GM21786 (cell line): ENCODE measurements at regions not wholly inside any gene's neighbourhood (a gene's known extent, or its start where the extent isn't known, plus 50 kb on each side); places are given as distances from the start of the nearest gene placed in this dataset.
"Not testable (repeated sequence)": the region's sequence is repeated elsewhere in the genome, so short reads cannot be mapped to it uniquely, and the experiment has no call there.

ENCODE experiments used
- ATAC-seq: cut with Tn5 transposase; IDR thresholded peaks from one replicate; pipeline ENCODE4 v1.9.1; 2021; ENCODE audit not compliant: unreplicated experiment

GRCh38 chr18:55763298-55763697 is 175.3 kb upstream of the TCF4 start:
- no peak for ATAC-seq

DNA sequence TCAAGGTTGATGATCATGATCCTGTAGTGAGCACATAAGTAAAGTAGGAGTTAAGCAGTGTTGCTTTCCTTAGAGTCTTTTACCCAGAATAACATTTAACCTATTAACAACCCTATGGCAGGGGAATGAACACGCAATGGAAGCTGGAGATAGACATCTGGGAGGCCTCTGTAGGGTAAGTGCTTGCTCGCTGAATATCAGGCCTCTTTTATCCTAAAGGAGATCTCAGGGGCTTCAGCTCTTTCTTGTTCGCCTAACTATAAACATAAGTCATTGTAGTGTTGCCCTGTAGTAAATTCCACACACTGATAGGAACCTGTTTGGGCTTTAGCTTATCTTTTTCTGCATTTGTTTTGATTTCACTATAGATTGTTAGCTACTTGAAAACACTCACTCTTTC is 174.4 kb upstream of the TCF4 start:
- ATAC-seq = no peak

GRCh38 chr18:55753643-55754263 is 165.8 kb upstream of the TCF4 start:
- ATAC-seq = no peak

GRCh38 chr18:55751476-55751875 is 163.5 kb upstream of the TCF4 start:
- no peak for ATAC-seq

- ATAC-seq = no peak
Measured at GRCh38 chr18:55748227-55748738, 160.3 kb upstream of the TCF4 start.

DNA sequence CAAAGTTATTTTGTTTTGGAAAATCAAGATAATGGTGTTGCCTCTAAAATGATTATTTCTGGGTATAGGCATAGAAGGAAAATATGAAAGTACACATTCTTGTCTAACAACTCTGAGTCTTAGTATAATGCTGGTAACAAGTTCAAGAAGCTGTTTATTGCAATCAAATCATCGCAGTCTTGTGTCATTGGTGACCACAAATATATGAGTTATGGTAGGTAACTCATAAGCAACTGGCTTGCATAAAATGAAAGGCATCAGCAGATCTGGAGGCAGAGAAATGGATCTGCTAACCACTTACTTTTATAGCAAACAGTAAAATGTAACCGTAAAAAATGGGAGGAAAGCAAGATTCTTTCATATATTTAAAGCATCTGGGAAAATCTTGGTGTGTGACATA is 156.2 kb upstream of the TCF4 start:
- no peak for ATAC-seq

GRCh38 chr18:55743736-55744135 is 155.7 kb upstream of the TCF4 start:
- no peak for ATAC-seq

DNA sequence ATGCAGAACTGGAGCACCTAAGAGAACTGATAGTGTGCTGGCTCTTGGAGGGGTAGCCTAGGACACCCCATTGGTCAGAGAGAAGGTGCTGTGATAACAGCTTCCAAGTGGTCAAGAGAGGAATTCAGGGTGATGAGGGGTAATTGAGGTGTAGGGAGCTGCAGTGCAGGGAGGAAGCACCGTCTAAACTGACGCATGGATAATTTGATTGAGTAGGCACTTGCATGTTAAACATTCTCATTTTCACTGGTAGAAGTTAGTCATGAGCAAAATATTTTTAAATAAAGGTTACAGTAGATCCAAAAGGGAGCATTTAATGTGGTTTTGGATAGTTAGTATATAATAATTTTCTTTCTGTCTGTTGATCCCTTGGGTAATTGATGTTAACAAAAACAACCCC is 155.1 kb upstream of the TCF4 start:
- no peak for ATAC-seq

- ATAC-seq = no peak
Measured at GRCh38 chr18:55739488-55739887, 151.5 kb upstream of the TCF4 start.

DNA sequence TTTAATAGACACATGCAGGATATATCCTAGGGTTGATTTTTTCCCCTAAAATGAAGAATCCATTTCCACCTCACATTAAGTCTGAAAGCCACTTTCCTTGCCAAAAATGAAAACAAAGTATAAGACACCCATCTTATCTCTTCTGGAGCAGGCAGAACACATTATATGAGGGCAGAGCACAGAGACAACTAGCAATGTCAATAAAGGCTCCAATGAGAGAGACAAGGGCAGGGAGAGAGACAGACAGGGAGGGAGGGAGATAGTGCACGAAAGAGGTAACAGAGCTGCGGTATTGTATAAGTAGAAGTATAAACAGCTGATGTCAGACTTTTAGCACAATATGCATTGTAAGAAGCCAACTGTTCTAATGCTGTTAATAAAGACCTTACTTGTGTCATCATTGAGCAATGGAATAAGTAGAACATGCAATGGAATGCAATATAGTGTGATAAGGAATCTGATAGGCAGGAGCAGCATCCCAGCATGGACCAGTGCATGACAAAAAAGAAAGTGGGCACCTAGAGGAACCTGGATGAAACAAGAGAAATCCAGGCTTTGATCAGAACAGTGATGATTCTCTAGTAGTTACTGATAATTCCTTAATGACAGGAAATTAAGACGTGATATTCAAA is 150.6 kb upstream of the TCF4 start:
- no peak for ATAC-seq

GRCh38 chr18:55737781-55738468 is 149.9 kb upstream of the TCF4 start:
- no peak for ATAC-seq

GRCh38 chr18:55737266-55737665 is 149.3 kb upstream of the TCF4 start:
- no peak for ATAC-seq

- ATAC-seq = no peak
Measured at GRCh38 chr18:55735969-55736368, 148.0 kb upstream of the TCF4 start.

- no peak for ATAC-seq
Measured at GRCh38 chr18:55735199-55735855, 147.3 kb upstream of the TCF4 start.

DNA sequence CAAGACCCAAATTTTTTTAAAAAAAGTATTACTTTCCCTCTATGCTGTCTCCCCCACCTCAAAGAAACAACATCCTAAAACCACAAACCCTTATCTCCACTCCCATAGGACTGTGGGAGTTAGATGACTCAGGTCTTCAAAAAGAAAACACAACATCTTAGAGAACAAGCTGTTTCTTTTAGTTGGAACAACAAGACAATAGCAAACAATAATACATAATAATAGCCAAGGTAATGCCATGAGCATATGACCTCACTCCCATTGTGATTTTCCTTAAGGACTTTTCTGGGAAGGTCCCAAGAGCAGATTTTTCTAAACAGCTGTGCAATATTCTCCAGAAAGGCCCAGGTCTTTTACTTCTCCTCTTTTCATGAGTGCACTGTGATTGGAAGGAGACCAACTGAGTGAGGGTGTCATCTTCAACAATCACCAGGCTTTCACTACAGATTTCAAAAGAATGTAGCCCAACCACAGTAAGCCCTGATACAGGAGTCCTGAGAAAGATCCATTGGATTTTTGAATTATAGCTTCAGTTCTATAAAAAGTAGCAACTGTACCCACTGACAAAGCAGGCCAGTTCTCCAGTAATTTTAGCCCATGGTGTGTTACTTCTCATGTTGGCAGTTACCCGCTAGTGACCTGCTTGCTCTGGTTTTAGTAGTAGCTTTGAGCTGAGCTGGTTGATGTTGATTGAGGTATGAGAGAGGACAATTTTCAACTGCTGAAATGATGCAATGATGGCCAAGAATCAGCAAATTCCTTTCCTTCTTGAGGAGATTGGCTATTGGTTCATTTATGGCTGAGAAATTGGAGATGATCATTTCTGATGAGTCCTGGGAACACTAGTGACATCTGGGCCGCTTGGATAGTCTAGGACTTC is 144.5 kb upstream of the TCF4 start:
- ATAC-seq = no peak

DNA sequence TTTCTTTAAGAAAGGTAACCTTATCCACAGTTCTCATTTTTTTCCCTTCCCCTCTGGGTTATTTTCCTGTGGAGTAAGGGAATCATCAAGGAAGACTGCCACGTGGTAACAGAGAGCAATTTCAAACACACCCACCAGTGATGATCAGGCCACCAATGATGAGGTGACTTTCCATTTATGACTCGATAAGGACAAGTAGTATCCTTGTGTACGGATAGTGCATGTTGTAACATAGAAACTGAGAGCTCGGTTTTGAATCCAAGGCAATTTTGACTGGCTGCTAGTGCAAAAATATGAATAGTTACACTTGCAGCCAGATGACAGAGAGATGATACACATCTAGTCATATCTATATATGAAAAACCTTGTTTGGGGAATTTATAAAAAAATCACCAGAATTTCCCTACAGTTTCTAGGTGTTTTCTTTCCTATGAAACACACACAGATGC is 143.6 kb upstream of the TCF4 start:
- no peak for ATAC-seq

DNA sequence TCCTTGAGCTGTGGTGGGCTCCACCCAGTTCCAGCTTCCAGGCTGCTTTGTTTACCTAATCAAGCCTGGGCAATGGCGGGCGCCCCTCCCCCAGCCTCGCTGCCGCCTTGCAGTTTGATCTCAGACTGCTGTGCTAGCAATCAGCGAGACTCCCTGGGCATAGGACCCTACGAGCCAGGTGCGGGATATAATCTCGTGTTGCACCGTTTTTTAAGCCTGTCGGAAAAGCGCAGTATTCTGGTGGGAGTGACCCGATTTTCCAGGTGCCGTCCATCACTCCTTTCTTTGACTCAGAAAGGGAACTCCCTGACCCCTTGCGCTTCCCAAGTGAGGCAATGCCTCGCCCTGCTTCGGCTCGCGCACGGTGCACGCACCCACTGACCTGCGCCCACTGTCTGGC is 133.0 kb upstream of the TCF4 start:
- not testable (repeated sequence) for ATAC-seq

GRCh38 chr18:55713707-55714106 is 125.7 kb upstream of the TCF4 start:
- ATAC-seq = no peak

DNA sequence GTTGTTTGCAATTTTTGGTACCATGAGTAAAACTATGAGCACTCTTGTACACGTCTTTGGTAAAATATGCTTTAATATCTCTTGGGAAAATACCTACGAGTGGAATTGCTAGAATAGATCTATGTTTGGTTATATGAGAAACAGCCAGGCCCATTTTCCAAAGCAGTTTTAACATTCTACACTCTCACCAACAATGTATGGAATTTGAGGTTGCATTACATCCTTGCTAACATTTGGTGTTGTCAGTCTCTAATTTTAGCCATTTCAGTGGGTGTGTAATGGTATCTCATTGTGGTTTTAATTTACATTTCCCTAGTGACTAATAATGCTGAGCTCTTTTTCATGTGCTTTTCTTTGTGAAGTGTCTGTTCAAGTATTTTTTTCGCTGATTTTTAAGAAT is 118.9 kb upstream of the TCF4 start:
- ATAC-seq = no peak

DNA sequence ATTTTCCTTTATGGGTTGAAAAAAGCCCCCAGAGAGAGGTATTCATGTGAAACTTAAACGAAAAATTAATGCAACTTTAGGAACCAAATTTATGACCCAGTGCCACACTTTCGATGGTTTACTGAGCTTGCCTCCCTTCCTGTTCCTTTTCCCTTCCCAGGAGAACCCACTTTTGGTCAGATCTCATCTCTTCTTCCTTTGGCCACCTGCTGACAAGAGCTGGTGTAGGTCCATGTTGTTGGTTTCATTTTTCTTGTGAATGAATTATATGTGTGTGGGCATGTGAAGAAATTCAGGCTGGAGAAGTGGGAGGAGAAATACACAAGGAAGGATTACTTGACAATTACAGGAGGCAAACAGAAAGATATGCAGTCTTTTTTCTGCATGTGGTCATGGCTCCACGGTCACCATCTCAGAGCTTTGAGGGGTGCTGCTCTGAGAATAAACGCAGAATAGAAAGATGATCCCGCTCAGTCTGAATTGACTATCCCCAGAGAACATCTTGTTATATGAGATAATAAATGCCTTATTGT is 111.3 kb upstream of the TCF4 start:
- no peak for ATAC-seq
